ENCODE measurements at regions not wholly inside any gene's neighbourhood (a gene's known extent, or its start where the extent isn't known, plus 50 kb on each side); places are given as distances from the start of the nearest gene placed in this dataset.
"Not testable (repeated sequence)": the region's sequence is repeated elsewhere in the genome, so short reads cannot be mapped to it uniquely, and the experiment has no call there.

DNA sequence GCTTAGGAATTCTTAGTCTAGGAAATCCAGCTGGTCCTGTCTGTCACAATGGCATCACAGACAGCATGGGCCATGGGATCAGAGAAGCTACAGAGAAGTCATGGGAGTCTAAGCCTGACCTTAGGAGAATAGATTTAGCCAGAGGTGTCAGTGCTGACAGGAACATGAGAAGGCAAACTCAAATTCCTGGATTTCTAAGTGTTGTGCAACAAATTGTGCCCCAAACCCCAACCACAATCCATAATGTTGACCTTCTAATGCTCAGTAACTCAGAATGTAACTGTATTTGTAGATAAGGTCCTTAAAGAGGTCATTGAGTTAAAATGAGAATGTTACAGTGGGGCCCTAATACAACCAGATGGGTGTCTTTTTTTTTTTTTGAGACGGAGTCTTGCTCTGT lies 95.9 kb upstream of the RHOBTB1 start:
- DNase-seq (ENCODE audit: unreplicated experiment) = no peak
- TF ChIP-seq CTCF (IDR thresholded peaks at IDR 0.05; ENCODE audit: unreplicated experiment) = no peak
- Mint-ChIP-seq H3K4me1 (ENCODE audit: insufficient read depth, unreplicated experiment) (no peaks in the 10 kb centered on the region), H3K27ac (ENCODE audit: low read depth, unreplicated experiment) (no peak overlapping the region), H3K9me3 (ENCODE audit: unreplicated experiment) (no peaks in the 10 kb centered on the region), H3K36me3 (ENCODE audit: insufficient read depth, unreplicated experiment) (no peaks in the 10 kb centered on the region), H3K27me3 (ENCODE audit: insufficient read depth, unreplicated experiment) (no peaks in the 10 kb centered on the region), H3K4me3 (ENCODE audit: unreplicated experiment) (no peak overlapping the region)
- POLR2A ChIA-PET = no interaction called here
- CTCF ChIA-PET = interaction anchor here (0.7 kb wide), 1 partner anchor 596 kb away, joined by 3 read pairs; no protein-coding TSS in a partner anchor
- BruUV-seq (replicated peaks) = no TSS peak
- intact Hi-C loops (cut with micrococcal nuclease) = no loop called here

- CTCF ChIA-PET; H3K27ac Mint-ChIP-seq (ENCODE audit: low read depth, unreplicated experiment); H3K4me1 Mint-ChIP-seq (ENCODE audit: insufficient read depth, unreplicated experiment); DNase-seq (ENCODE audit: unreplicated experiment); H3K4me3 Mint-ChIP-seq (ENCODE audit: unreplicated experiment); H3K27me3 Mint-ChIP-seq (ENCODE audit: insufficient read depth, unreplicated experiment); BruUV-seq (replicated peaks); intact Hi-C loops (cut with micrococcal nuclease); H3K9me3 Mint-ChIP-seq (ENCODE audit: unreplicated experiment); POLR2A ChIA-PET; H3K36me3 Mint-ChIP-seq (ENCODE audit: insufficient read depth, unreplicated experiment): not testable (repeated sequence)
These were observed 93.4 kb upstream of the RHOBTB1 start for GRCh38 chr10:61037261-61037830.

DNA sequence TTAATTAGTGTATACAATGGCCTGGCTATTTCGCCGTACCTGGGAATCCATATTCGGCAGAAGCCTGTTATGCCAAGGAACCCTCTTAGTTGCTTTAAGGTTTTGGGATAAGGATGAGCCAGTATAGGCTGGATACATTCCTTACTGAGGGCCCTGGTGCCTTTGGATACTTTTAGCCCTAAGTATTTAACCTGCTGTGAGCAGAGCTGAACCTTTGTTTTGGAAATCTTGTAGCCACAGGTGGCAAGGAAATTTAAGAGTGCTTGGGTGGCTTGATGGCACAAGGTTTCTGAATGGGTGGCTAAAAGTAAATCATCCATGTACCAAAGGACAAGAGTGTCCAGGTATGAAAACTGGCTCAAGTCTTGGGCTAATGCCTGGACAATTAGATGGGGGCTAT lies 92.2 kb upstream of the RHOBTB1 start:
- H3K4me3 Mint-ChIP-seq (ENCODE audit: unreplicated experiment); H3K36me3 Mint-ChIP-seq (ENCODE audit: insufficient read depth, unreplicated experiment); H3K4me1 Mint-ChIP-seq (ENCODE audit: insufficient read depth, unreplicated experiment); DNase-seq (ENCODE audit: unreplicated experiment); CTCF ChIA-PET; H3K27me3 Mint-ChIP-seq (ENCODE audit: insufficient read depth, unreplicated experiment); H3K27ac Mint-ChIP-seq (ENCODE audit: low read depth, unreplicated experiment); POLR2A ChIA-PET; H3K9me3 Mint-ChIP-seq (ENCODE audit: unreplicated experiment); intact Hi-C loops (cut with micrococcal nuclease); BruUV-seq (replicated peaks): not testable (repeated sequence)

DNA sequence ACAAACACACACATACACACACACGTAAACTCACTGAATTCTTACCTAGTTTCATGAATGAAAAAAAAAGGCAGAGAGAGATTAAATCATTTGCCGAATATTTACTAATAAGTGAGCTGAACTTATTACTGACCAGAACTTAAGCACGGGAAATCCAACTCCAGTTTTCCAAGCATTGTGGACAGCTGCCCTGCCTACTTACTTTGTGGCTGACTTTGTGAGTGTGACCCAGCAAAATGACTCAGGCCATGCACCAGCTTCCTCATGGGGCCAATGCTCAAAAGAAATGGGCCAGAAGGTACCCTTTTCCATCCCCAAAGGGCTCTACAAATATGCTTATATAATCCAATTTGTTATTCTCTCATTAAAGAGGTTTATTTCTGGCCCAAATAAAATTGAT lies 87.4 kb upstream of the RHOBTB1 start:
- TF ChIP-seq CTCF (IDR thresholded peaks at IDR 0.05; ENCODE audit: unreplicated experiment) = no peak
- Mint-ChIP-seq H3K36me3 (ENCODE audit: insufficient read depth, unreplicated experiment) (no peaks in the 10 kb centered on the region), H3K4me3 (ENCODE audit: unreplicated experiment) (no peak overlapping the region), H3K27me3 (ENCODE audit: insufficient read depth, unreplicated experiment) (no peaks in the 10 kb centered on the region), H3K27ac (ENCODE audit: low read depth, unreplicated experiment) (no peak overlapping the region), H3K9me3 (ENCODE audit: unreplicated experiment) (no peaks in the 10 kb centered on the region), H3K4me1 (ENCODE audit: insufficient read depth, unreplicated experiment) (peaks cover 8% of the 10 kb centered on the region)
- no TSS peak for BruUV-seq (replicated peaks)
- intact Hi-C loops (cut with micrococcal nuclease) = no loop called here
- no peak for DNase-seq (ENCODE audit: unreplicated experiment)
- ChIA-PET POLR2A (interaction anchor here (0.6 kb wide), 1 partner anchor 1923 kb away, joined by 4 read pairs; no protein-coding TSS in a partner anchor), CTCF (no interaction called here)

DNA sequence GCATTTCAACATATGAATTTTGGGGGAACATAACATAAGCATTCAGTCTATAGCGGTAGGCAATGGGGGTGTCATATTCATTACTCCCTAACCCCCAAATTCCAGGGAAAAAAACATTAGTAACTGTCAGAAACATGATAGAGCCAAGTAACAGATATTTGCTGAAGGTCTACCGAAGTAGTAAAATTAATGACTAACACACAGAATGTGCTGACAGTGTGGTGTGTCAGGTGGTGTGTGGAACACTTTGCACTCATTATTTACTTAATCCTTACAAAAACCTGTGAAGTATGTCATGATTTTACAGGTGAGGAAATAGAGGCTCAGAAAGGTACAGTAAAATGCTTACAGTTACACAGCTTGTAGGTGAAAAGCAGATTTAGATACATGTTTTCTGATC lies 85.4 kb upstream of the RHOBTB1 start:
- intact Hi-C loops (cut with micrococcal nuclease) = no loop called here
- Mint-ChIP-seq H3K9me3 (ENCODE audit: unreplicated experiment) (no peaks in the 10 kb centered on the region), H3K4me3 (ENCODE audit: unreplicated experiment) (no peak overlapping the region), H3K27ac (ENCODE audit: low read depth, unreplicated experiment) (no peak overlapping the region), H3K27me3 (ENCODE audit: insufficient read depth, unreplicated experiment) (no peaks in the 10 kb centered on the region), H3K4me1 (ENCODE audit: insufficient read depth, unreplicated experiment) (peaks cover 8% of the 10 kb centered on the region), H3K36me3 (ENCODE audit: insufficient read depth, unreplicated experiment) (no peaks in the 10 kb centered on the region)
- no peak for DNase-seq (ENCODE audit: unreplicated experiment)
- POLR2A ChIA-PET = no interaction called here
- no TSS peak for BruUV-seq (replicated peaks)
- CTCF ChIA-PET = interaction anchor here (0.7 to 1.0 kb wide), 2 partner anchors 112 to 184 kb away, joined by 3 read pairs; no protein-coding TSS in a partner anchor
- TF ChIP-seq CTCF (IDR thresholded peaks at IDR 0.05; ENCODE audit: unreplicated experiment) = no peak
